TTC549 (cell line): ENCODE measurements at regions not wholly inside any gene's neighbourhood (a gene's known extent, or its start where the extent isn't known, plus 50 kb on each side); places are given as distances from the start of the nearest gene placed in this dataset.

Source experiments
- FAIRE-seq: peaks from 2 replicates; lab custom pipeline; 2012; peaks lifted over from hg19 to GRCh38; lab: Jason Lieb, UNC

DNA sequence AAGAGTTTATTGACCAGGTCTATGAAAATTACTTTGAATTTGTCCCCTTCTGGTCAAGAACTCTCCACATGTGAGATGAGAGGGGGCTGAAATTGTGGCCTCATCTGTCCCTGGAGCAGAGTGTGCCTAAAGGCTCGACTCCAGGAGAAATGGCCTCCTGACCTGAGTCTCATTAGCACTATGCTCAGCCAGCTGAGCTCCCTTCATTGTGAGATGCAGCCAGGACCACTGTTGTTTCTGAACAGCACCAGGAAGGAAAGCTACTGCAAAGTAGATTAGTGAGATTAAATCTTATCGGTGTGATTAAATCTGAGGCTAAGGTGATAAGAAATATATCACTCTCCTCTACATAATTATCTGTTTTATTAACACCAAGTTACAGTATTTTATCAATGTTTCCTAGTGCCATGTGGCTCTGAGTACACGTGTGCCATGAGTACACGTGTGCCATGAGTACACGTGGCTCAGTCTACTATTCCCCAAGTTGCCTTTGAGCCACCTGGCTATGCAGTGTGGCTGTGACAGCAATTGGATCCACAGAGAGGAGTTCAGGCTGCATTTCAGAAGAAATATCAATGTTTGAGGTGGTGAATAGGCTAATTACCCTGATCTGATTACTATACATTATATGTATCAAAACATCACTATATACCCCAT lies 126.9 kb downstream of the IPMK start:
- no peak for FAIRE-seq

DNA sequence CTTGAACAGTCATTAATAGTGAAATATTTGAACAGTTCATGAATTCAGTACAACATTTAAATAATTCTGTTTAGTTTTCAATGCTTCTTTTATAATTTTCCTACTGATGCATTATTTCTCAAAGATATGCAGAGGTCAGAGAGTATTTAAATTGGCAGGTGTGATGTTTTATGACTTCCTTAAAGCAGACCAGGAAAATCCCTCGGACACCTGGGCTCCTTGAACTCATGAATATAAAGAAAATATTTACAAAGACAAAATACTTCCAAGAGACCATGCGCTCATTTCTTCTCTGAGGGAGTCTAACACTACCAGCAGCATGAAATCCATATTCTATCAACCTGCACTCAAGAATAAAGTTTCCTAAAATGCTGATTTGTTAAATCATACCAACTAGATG lies 127.6 kb downstream of the IPMK start:
- no peak for FAIRE-seq

DNA sequence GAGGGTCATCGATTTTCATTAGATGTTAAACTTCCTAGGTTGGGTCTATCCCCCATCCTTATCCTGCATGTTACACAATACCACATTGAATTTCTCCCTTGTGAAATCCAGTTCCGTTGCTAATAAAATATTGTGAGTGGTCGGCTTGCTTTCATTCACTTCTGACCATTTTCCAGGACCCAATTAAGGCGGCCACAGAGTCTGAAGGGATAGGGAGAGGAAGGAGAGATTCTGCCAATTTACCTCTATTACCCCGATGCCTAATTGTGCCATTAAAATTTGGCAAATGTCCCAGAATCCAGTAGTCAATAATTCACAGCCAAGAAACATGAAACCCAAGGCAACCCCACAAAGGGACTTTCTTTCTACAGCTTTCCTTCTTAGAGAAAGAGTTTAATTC lies 129.9 kb downstream of the IPMK start:
- no peak for FAIRE-seq

DNA sequence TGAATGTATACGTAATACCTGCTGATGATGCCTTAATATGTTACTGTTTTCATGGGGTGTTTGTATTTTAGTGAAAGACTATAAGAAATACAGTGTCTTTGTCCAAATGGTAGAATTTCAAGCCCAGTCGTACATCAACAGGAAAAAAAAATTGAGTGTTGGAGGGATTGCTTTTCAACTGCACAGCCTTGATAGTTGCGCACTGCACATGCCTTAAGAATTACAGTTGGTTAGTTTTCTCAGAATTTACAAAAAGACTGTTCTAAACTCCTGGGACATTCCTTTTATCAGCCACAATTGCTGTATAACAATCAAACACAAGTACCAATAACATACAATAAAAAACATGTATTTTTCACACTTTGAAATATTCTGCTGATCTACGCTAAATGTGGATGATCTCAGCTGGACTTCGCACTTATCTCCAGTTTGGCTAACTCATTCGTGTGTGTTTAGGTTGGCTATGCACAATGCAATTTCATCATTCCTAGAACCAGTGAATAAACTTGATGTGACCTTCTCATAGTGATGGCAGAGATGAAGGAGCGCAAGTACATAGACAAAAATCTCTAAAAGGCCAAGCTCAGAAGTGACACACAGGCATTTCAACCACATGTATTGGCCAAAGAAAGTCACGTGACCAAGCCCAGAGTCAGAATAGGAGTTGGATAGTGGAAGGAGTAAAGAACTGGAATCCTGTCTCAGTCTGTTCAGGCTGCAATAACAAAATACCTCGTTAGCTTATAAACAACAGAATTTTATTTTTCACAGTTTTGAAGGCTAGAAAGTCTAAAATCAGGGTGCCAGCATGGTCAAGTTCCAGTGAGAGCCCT lies 152.3 kb downstream of the IPMK start:
- FAIRE-seq, result no peak

DNA sequence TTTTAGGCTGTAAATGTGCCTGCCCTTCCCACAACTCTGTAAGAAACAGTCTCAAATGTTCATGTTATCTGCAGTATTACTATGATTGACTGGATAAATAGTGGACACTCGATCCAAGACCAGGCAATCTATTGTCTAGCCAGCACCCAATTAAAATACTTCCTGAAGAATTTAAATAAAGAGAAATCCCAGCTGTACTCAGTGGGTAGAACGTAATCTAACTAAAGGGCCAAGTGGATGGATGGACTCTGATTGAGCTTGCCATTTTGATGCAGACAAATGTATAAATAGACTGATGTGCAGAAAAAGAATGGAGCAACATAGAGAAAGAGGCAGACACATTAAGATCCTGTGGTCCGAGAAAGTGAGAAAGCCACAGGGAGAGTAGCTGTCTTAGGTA lies 158.0 kb downstream of the IPMK start:
- no peak for FAIRE-seq

DNA sequence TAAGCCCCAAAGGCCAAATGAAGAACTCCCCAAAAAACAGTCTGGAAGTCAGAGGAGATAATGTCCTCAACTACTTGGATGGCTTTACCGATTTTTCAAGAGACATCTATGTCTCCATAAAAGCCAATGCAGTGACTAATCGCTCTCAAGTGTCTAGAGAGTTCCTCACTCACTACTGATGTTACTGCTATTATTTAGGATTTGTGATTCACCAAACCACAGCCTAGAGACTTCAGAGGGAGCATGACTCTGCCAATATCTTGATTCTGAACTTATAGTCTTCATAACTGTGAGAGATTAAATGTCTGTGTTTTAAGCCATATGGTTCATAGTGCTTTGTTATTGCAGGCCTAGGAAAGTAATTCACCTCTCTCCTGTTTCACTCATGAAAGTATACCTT lies 160.2 kb downstream of the IPMK start:
- no peak for FAIRE-seq

DNA sequence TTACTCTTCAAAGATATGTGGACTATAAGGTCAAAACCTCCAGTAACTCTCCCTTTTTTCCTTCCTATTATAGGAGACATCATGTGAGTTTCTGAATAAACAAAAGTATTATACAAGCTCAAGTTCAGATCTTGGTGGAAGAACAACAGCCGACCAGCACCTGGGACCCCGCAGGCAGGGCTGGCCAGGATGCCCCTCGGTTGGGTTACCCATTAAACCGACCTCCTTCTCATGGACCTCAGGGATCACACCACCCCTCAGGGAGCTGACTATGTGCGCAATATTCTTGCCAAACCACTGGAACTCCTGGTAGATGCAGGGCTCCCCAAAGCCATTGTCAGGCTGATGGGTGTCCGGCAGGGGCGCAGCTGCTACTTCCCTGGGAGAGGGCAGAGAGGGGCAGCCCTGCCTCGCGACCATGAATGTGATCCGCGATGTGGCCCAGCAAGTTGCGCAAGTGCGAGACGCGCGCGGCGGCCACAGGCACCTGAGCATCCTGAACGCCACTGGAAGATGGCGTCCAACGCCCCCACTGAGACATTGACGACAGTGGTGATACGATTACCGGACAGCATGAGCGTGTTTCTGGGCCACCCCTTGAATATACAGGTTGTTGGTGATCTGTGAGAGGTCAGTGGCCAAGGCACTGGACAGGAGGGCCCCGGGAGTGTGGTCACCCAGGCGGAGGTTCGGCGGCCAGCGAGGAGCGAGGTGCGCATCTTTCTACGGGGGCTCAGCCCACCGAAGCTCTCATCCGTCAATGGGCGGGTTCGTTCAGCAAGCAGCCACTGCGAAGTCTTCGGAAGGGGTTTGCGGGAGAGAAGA lies 161.3 kb downstream of the IPMK start:
- no peak for FAIRE-seq

DNA sequence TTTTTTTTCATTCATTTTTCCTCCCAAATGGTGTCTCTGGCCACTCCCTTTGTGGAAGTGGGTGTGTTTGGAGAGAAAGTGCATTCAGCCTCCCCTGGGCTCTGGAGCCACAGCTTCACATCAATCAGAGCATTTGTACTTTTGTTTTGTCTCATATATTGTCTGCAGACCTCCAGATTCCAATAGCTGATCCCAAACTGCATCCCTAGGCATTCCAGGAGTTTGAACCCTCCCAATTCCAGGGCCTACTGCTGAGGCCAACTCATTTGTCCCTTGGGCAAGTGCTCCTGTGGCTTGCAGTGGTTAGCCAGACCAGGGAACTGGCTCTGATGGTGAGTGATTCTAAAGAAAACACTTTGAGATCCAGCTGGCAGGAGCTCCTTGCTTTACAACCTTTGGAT lies 163.3 kb downstream of the IPMK start:
- FAIRE-seq, result no peak

DNA sequence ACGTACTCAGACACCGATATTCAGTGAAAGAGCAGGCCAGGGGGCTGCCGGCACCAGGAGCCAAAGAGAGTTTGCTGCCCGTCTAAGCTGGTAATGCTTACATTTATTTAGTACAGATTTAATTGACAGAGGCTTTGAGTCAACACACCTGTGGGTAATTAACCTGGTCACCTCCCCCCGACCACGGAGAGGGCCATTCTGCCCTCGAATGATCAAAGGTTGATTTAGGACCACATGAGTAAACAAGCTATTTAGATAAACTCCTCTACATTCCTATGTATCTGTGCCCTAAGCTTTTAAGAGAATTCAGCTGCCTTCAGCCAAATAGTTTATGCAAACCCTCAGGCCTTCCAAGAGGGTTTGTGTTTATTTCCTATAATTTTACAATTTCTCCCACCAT lies 164.8 kb downstream of the IPMK start:
- FAIRE-seq, result no peak

DNA sequence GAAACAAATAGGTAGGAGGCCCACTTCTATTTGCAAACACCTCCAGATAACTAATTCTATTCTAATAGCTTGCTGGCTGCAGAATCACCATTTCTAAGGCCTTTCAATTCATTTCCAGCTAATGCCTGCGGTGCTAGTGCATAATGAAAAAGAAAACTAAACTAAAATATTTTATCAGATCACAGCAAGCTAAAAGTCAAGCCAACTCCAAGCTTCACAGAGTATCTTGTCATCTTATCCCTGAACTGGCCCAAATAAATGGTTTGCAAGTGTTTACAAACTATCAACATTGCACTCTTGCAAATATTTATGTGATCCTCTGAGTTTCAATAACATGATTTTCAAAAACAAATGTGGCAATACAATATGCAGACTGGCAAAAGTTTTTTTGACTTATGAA lies 166.0 kb downstream of the IPMK start:
- FAIRE-seq, result no peak

DNA sequence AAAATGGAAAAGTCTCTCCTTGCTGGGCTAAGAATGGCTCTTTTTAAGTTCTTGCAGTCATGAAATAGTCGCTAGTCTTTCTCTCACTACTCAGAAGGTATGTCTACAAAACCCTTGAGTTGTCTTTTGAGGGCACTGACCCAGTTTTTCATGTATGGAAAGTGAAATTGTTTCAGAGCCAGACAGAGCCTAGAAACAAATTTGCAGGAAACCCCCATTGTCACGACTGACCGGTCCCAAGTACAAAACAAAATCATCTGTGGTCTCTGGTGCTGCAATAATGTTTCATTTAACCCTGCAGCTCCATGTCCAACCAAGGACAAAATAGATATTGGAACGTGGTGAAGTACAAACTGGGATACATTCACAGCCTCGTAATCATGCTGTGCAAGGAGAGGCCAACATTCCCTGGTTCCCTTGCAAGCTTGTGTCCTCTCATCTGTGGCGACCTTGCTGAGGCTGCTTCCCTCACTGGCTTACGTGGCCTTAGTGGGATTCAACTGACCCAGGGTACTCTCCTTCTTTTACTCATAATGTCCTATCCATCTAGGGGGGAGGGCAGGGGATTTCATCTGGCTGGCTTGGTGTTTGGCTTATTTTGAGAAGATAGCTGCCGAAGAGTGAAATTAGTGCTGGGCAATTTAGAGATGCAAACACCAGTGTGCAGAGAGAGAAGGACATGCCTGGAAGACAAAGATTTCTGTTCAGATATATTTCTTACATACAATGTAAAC lies 172.5 kb downstream of the IPMK start:
- no peak for FAIRE-seq

DNA sequence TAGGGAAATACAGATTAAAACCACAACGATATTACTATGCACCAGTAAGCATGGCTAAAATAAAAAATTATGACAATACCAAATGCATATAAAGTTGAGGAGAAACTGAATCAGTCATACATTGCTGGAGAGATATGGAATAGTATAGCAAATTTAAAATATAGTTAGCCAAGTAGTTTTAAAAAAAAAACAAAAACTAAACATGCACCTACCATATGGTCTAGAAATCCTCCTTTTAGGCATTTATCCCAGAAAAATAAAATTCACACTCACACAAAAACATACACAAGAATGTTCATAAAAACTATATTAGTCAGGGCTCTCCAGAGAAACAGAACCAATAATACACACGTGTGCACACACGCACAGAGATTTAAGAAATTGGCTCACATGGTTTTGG lies 175.8 kb downstream of the IPMK start:
- no peak for FAIRE-seq

DNA sequence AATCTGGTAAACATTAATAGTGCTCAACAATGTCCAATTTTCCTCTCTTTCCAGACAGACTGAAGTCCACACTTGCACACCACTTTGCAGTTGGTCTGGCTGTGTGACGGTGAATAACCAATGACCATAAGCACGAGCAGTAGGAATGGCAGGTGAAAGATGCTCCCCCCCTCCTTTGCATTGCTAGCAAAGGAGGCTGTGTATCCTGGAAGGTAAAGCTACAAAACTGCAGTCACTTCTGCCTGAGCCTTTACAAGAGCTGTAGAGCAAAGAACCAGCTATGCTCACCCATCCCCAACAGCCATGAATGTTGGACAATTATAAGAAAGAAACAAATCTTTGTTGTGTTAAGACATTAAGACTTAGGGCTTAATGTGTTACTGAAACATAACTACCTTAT lies 178.0 kb downstream of the IPMK start:
- no peak for FAIRE-seq

DNA sequence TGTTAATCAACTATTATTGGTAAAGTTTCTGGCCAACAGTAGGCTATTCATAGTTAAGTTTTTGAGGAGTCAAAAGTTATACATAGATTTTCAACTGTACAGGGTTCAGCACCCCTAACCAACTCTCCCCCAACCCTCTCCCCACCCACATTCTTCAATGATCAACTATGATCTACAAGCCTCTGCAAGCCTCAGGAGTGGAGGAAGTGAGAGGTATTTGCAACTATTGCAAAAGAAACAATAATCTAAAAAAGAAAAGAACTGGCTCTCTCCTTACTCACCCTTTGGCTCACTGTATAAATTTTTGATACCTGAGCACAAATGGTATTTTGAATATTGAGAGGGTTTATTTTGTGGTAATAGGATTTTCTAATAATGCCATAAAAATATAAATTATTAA lies 179.8 kb downstream of the IPMK start:
- FAIRE-seq, result no peak

DNA sequence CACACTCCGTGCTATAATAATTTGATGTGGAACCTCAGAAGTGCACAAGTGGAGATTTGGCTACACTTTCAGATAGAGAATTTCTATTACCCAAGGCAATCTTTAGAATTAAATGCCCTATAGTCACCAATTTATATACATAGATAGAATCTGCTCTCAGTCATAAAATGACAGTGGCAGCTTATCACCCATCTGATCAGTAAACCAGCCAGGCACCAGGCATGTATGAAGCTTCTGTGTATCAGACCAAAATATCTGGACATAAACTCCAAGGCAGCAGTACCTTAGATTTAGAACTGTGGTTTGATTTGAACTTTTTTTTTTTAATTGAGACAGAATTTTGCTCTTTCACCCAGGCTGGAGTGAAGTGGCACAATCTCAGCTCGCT lies 180.9 kb downstream of the IPMK start:
- FAIRE-seq, result no peak

DNA sequence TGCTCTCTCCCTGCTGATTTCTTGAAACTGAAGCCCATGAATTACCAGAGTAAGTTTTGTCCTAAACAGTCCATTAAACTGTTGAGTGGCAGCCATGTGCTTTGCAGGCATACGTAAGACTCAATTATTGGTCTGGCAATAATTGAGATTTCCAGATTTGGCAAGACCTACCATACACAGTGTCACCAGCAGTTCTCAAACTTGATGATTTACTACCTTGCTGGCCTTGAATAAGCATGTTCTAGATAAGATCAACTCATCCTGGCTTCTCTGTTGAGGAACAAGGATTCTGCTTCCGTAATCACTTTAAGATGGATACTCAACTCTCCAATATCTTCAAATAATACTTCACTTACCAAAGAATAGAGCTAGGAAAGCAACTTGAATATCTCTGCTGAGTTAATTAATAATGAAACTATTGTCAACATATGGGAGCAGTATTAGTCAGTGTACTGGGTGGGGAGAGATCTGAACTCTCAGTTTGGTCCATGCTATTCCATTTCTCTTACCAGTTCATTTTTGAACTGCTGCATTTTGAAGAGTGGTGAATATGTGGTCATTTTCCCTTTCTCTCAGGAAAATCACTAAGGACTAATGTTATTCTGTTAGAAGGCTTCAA lies 181.4 kb downstream of the IPMK start:
- no peak for FAIRE-seq

DNA sequence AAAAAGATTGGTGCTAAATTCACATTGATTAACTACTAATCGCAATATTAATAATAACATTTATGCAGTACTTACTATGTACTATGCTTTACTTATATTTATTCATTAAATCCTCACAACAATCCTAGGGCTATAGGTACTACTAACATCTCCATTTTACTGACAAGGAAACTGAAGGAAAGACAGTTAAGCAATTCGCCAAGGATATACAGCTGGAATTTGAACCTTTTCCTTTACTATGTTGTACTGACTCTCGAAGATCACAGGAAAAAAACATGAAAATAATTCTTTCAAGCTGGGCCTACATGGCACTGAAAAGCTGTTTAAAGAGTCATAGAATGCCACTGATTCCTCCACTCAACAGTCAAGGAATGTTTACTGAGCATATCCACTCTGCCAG lies 185.4 kb downstream of the IPMK start:
- FAIRE-seq, result no peak

DNA sequence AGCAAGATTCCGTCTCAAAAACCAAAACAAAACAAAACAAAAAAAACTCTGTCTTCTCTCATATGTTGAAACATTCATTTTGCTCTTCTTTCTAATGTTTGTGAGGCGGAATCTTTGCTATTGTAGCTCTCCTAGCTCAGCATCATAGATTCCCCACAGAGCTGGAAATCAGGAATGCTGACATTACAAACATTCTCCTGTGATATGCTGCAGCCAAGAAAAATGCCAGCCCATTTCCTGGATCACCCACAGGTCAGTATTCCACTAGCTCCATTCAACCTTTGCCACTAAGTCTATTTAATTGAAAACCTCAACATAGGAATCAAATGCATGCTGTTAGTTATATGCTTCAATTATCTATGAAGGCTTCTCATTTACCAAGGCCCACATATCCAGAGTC lies 186.3 kb downstream of the IPMK start:
- no peak for FAIRE-seq

DNA sequence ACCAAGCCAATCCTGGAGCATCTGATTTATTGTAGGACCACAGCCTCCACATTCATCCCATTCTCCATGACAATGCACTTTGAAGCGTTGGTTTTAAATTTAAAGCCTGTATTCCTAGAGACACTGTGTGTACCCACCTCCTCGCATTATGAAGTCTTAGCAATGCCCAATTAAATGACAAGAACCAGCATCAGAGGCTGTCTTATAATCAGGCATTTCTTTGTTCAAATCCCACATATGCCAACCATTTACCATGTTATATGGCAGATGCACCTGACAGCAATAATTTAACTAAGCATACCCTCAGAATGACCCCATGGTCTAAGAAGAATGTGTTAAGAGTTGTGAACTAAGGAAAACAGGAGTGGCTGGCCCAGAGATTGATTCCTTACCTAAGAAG lies 188.2 kb downstream of the IPMK start:
- no peak for FAIRE-seq

DNA sequence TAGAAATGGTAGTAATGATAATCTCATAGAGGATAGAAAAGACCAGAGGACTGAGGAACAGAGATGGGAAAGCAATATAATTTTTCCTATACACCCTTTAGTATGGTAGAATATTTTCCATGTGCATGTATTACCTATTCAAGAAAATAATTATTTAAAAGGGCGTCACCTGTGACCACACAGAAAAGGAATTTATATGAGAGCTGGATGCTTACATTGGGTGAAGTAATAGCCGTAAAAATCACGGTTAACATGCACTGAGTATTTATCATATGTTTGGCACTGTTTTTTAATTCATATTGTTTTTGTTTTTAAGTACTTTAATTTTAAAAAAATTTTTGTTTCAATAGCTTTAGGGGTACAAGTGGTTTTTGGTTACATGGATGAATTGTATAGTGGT lies 195.1 kb downstream of the IPMK start:
- no peak for FAIRE-seq

DNA sequence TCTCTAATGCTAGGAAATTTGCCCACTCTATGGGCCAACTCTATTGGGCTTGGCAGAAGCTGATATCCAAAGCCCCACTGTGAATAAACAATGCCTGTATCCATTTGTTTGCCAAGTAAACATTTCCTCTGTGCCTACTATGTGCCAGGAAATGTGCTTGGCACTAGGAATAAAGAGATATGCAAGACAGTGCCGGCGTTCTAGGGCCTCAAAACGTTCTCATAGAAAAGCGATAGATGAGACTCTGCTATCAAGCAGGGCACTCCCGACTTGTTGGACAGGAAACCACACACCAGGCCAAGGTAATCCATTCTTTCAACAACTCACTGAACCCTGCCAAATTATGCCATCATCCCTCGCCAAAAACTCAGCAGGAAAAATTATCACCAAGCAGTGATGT lies 196.7 kb downstream of the IPMK start:
- no peak for FAIRE-seq

DNA sequence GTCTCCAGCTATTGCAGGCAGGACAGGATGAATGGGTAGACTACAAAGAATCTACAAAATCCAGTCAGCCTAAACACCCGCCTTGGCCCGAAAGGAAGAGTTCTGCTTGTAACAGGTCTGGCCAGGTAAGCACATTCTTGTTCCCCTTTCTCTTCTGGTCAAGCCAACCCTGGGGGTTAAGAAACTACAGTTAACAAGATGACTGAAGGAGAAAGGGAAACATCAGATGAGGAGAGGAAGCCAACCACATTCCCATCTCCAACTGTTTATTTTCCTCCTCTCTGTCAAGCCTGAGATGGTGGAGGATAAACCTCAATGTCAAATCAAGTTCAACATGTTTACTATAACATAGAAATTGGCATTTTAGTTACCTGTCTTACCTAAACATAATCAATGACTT lies 198.9 kb downstream of the IPMK start:
- no peak for FAIRE-seq
